HG03060 (cell line): ENCODE measurements at regions not wholly inside any gene's neighbourhood (a gene's known extent, or its start where the extent isn't known, plus 50 kb on each side); places are given as distances from the start of the nearest gene placed in this dataset.
"Not testable (repeated sequence)": the region's sequence is repeated elsewhere in the genome, so short reads cannot be mapped to it uniquely, and the experiment has no call there.

Experiments
- ATAC-seq: cut with Tn5 transposase; IDR thresholded peaks from one replicate; pipeline ENCODE4 v1.9.1; 2021; ENCODE audit warnings: low read depth, moderate number of reproducible peaks; ENCODE audit not compliant: unreplicated experiment

DNA sequence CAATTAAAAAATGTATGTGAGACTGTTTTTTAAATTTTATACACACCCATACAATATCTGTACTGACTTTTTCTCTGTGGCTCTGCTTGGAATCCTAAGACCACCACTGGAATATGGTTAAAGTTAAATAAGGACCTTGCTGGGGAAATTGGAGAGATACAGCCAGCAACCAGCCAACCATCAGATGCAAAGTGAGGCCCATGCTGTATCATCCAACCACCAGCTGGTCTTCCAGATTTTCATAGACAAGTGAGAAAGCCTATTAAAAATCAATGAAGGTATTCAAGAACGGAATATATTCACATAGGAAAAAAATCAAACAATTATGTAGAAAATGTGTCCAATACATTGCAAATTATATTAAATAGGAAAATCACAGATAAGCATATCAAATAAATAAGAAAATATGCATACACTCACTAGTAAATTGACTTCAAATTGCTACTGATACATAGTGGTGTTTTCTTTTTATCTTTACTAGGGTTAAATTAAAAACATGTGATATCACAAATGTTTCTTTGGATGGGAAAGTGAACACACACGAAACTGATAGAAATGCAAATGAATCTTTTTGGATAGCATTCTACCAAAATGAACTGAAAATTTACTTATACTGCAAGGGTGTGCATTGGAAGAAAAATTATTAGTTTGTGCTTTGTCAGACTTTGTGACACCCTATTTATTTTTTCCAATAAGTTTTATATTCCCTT lies 1486.3 kb downstream of the BRINP3 start:
- ATAC-seq: no peak

DNA sequence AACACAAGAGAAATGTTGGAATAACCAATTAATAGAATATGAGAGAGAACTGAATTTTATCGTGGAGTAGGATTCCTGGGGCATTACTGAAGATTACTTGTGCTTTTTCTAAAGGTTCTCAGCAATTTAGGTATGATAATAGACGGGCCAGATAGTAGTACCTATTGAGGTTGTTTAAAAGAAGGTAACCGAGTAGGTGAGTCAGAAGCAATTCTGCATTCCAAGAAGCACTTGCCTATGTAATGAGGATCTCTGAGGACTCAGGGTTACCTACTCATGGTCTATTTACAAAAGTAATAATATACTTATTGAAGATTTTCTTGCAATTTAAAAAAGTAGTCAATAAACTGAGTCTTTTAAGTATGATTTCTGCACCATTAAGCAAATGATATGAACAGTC lies 1469.8 kb downstream of the BRINP3 start:
- ATAC-seq: no peak

DNA sequence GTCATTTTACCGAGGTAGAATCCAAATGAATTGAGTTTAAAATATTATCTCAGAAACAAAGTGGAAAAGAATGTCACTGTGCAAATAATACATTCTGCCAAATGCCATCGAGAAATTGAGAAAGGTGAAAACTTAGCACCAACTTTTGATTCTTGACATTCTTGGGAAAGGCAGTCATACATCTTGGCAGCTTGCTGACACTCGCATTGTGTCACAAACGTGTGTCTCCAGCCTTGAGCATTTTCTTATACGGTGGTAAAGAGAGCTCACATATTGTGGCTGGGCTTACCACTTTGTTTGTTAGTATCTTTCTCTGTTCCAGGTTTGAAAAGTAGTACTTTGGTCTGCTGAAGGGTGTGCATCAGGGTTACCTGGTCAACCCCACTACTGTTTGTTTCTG lies 1456.1 kb downstream of the BRINP3 start:
- no peak for ATAC-seq

DNA sequence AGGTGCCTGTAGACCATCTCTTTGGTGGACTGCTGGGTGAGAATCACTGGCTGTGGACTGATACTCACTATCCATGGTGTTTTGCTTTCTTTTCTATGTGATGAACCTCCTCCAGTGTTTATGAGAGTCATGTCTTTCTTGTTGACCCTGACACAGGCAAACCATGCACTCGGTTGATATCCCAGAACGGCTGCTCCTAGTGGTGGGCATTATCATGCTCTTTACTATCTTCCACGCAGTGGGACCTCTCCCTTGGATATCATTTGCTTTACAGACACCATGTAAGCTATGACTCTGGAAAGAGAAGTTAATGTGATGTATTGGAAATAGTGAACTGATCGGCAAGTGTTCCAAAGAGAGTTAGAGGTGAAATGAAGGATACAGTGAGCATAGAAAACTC lies 1455.6 kb downstream of the BRINP3 start:
- ATAC-seq: no peak

DNA sequence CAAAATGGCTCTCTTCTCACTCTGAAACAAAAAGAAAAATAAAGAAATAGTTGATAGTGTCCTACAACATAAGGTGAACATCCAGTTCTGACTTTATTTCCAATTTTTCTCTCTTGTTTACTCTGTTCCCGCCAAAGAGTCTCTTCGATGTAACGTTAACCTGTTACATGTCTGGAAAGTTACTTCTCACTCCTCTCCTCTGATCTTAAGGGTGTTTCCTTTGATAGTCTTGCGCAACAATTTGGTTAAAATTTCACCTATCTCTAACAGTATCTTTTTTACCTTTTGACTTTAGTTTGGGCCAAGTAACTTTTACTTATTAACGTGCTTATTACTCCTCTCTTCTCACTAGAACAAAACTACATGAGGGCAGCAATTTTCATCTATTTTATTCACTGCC lies 1450.2 kb downstream of the BRINP3 start:
- ATAC-seq: no peak

DNA sequence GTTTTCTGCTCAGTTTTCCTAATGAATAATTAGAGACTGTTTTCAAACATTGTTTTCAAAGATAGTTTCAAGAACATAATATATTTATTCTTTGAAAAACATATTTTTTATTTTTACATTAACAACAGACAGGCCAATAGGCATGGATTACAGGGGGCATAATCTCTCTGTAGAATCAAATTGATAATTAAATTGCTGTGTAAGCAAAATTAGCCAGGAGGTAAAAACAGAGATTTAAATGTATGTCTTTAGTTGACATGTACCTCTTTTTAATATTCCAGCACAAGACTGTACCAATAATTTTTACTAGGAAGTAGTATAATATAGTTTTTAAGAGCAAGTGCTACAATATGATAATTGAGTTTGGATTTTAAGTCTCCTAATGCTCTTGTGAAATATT lies 1444.5 kb downstream of the BRINP3 start:
- ATAC-seq: no peak

DNA sequence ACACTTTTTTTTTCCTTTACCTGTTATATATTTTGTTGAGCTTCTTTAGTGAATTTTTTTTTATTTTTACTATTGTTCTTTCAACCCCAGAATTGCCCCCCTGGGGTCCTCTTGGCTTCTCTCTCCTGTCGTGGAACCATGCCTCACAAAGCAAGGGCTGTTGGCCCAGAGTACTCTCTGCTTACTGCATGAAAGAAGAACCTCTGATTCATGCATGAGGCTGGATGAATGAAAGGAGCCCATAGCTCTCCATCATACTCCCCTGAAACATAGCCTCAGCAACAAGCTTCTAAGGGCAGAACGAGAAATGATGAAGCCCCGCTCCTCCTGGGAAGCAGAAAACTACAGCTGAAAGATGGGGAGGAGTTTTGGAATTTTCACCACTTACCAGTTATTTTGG lies 1441.0 kb downstream of the BRINP3 start:
- ATAC-seq: no peak

DNA sequence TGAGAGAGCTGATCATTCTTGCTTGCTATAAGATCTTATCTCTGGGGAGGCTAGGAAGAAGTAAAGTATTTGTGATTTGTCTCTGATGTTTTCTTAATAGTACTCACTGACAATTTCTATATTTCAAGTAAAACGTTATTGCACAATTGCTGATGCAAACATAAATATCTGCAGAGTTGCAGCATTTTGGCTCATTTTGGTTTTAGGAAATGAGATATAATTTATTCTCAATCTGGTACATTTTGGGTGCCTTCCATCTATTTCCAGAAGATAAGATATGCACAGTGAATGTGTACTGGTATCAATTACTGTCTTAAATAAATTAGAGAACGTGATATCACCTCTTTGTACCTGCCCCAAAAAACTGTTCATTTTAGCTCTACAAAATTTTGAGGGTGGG lies 1431.5 kb downstream of the BRINP3 start:
- ATAC-seq: no peak

DNA sequence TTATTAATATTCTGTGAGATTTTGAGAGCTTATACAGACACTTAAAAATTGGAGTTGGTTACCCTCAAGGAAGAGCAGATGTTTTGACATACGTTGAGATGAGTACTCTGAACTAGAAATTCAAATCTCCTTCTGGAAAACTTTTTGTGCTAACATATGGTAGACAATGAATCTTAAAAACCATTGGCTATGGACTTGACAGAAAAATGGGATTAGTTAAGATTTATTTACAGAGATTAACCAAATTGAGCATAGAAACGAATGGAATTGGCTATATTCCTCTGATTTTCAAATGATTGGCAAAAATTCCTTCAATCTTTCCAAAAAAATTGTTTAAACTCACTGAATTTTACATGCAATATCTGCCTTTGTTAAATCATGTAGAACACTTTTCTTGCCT lies 1392.9 kb downstream of the BRINP3 start:
- no peak for ATAC-seq

DNA sequence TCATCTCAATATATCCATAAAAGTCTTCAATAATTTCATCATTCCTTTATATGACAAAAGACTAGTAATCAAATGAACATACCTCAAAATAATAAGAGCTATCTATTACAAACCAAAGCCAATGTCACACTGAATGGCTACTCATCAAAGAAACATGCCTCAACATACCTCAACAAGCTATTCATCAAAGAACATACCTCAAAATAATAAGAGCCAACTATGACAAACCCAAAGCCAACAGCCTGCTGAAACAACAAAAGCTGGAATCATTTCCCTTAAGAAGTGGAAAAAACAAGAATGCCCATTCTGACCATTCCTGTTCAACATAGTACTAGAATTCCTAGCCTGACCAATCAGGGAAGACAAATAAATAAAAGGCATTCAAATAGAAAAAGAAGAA lies 1373.7 kb downstream of the BRINP3 start:
- ATAC-seq: no peak

DNA sequence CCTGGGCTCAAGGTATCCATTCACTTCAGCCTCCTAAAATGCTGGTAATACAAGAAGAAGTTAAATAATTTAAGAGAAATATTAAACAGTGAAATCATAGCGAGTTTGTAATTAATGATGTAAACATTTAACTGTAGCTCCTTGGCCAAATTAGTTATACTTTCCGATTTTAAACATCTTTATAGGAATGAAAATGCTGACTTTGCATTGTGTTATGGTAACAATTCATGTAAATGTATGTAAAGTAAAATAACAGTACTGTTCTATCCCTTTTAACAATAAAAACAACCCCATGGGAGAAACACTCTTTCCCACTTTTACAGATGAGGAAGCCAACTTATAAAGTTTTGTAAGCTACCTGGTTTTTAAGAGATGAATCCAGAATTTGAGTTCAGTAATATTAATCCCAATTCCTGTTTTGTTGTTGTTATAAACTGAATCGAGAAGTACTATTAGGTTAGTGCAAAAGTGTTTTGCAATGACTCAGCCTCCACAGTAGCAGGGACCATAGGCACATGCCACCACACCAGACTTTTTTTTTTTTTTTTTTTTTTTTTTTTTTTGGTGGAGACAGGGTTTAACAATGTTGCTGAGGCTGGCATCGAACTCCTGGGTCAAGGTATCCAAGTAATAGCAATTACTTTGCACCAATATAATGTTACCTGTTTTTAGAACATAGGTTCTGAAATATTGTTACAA lies 1360.4 kb downstream of the BRINP3 start:
- no peak for ATAC-seq

DNA sequence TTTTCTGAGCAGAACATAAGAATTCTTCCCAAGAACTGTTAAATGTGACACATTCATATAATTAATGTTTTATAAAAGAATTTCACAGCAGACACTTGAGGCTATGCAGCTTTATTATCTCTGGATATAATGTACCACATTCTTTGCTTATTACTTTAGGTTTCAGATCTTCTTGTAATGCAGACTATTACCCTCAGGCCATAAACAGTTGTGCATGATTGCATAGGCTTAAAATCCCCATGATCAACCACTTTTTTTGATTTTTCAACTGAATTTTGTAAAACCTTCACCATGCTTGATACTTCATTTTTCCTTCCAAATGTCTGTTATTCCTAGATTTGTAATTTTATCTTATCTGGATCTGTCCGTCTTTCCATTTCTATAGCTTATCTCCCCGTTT lies 1355.7 kb downstream of the BRINP3 start:
- no peak for ATAC-seq

DNA sequence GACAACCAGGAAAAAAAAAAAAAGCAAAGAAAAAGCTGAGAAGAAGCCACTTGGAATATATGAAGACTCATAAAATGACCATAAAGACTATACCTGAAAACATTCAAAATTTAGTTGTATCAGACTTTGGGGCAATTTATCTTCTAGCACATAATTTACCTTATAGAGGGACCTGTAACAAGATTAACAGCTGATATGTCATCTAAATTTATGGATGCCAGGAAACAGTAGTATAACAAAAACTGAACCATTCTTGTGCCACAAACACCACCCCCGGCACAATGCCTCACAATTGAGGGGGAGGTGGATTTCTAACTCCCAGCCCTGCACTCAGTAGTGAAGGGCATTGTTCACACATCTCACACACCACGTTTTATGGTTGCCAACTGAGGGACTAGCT lies 1352.0 kb downstream of the BRINP3 start:
- ATAC-seq: no peak

DNA sequence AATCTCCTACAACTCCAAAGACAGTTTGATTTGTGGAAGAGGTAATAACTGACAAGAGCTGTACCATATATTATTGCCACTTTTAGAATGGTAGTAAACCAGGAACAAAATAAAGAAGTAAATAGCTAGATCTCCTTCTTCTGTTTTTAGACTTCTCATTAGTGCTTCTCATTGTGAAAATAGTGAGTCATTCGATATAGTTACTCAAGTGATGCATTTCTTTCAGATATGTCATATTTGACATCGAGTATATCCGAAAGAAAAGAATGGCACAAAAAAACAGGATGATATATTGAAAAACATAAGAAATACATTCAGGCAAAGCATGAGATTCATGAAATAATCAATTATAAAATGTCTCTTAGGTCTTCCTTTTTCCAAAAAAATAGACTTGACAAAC lies 1346.1 kb downstream of the BRINP3 start:
- no peak for ATAC-seq

DNA sequence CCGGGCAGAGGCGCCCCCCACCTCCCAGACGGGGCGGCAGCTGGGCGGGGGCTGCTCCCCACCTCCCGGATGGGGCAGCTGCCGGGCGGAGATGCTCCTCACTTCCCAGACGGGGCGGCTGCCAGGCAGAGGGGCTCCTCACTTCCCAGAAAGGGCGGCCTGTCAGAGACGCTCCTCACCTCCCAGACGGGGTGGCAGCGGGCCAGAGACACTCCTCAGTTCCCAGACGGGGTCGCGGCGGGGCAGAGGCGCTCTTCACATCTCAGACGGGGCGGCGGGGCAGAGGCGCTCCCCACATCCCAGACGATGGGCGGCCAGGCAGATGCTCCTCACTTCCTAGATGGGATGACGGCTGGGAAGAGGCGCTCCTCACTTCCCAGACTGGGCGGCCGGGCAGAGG lies 1337.9 kb downstream of the BRINP3 start:
- not testable (repeated sequence) for ATAC-seq

DNA sequence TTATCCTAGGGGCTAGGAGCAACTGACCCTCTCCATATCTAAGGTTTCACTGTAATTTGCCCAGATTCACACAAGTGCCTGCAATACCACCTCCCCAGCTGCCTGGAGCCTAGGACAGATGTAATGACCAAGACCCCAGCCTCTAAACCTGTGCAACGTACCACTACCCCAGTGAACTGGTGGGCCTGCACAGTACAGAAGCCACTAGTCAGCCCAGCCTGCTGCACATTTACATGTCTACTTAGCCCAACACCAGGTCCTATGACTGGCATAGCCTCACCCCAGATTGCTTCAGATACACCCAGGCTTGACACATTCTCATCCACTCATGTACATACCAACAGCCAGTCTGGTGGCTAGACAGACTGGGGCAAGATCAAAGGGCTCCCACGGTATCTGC lies 1336.6 kb downstream of the BRINP3 start:
- no peak for ATAC-seq

DNA sequence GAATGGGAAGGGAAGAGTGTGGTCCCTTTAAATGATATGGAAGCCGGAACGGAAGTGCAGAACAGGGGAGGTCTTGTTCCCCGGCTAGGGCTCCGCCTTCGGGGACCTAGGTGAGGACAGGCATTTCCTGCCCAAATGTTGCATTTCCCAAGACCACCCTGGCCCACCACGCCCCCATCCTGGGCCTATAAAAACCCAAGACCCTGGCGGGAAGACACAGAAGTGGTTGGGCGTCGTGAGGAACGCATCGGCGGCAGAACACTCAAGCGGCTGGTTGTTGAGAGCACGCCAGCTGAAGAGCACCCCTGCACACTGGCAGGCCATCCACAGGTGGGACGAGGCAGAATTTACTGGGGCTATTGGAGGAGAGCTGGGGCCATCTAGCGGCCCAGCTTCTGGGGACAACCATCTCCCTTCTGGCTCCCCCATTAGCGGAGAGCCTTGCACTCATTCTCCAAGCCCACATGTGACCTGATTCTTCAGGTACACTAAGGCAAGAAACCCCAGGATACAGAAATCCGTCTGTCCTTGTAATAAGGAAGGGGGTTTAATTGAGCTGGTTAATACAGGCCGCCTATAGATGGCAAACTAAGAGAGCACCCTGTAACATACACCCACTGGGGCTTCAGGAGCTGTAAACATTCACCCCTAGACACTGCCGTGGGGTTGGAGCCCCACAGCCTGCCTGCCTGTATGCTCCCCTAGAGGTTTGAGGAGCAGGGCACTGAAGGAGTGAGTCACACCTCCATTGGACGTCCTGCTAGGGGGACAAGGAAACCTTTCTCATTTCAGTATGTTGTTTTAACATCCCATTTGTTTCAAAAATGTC lies 1327.9 kb downstream of the BRINP3 start:
- ATAC-seq: no peak

DNA sequence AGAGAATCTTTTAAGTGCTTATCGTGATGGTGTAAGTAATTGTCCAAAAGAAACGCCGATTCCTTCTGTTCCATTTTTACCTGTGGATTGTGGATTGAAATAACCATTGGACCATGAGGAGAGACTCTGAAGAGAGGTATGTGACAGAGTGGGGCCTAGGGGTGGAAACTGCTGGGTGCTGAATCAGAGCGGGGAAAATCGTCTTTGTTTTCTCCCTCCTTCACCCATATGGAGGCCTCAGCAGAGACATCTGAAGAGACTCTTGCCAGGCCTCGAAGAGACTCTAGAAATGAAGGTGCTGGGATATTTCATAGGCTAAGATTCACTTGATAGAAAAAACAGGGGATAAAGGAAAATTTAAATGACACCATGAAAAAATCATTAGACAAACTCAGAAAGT lies 1327.0 kb downstream of the BRINP3 start:
- no peak for ATAC-seq

DNA sequence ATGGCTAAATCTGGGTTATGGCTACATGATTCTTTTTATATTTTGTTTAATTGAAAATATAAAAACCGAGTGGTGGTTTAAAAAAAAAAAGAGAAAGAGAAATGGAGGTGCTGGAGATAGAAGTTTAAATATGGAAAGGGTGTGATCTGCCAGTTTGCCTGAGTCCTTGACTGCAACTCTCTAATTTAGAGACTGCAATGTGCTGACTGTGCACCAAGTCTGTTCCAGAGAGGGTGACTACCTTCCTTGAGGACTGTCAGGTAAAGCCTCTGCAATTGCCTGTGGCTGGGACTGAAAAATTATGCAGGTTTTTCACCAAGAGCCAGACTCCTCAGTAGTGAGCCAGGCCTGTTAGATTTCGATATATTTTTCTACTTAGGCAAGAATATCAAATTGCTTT lies 1326.3 kb downstream of the BRINP3 start:
- no peak for ATAC-seq

DNA sequence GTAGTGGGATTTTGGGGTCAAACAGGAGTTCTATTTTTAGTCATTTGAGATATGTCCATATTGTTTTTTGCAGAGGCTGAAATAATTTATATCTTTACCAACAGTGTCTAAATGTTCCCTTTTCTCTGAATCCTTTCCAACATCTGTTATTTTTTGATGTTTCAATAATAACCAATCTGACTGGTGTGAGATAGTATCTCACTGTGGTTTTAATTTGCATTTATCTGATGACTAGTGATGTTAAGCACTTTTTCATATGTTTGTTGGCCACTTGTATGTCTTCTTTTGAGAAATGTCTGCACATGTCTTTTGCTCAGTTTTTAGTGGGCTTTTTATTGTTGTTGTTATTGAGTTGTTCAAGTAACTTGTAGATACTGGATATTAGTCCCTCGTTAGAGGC lies 1325.0 kb downstream of the BRINP3 start:
- ATAC-seq: no peak

DNA sequence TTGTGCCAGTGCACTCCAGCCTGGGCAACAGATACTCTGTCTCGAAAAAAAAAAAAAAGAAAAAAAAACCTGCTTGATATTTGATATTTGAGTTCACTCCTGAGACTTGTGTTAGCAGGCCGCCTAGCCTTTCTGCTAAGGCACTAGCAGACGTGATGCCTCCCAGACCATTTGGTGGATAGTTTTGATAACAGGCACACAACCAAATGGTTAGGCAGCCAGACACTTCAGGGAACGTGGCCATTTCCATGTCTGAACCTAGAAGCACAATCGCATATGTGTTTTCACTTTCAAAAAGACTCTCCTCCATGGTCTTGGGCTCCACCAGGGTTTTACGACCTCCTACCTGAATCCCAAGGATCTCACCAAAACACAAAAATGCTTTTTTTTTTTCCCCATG lies 1319.5 kb downstream of the BRINP3 start:
- no peak for ATAC-seq

DNA sequence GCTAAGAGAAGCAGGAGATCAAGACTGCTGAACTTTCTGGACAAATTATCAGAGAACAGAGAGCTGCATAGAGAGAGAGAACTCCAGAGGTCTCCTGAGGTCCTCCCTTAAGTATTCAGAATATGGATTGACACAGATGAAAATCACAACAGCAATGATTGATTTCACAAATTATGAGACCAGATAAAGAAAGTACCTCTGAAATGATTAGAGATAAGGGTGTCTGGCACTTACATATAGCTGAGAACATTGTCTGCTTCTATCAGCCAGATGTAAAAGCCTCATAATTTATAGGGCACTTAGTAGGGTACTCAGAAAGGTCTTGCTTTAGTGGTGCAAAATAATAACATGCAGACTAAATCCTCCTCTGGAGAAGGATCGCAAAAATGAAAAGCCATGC lies 1301.8 kb downstream of the BRINP3 start:
- ATAC-seq: no peak
